Esophagus muscularis mucosa (tissue), 3 donors: ENCODE measurements at regions not wholly inside any gene's neighbourhood (a gene's known extent, or its start where the extent isn't known, plus 50 kb on each side); places are given as distances from the start of the nearest gene placed in this dataset.

ENCODE experiments used
- EP300 ChIP-seq: sonication (generic); formaldehyde crosslinking; IDR thresholded peaks from one replicate; pipeline ENCODE4 v1.6.1; 2017; ENCODE audit warnings: antibody characterized with exemption
- POLR2AphosphoS5 ChIP-seq, 2 donors: sonication (generic); formaldehyde crosslinking; IDR thresholded peaks; one replicate each; pipeline ENCODE4 v1.6.1; 2017; ENCODE audit warnings: antibody characterized with exemption in 2 of 2

GRCh38 chr22:47976219-47976618 lies 1213.8 kb downstream of the TBC1D22A start:
- TF ChIP-seq POLR2AphosphoS5 (IDR thresholded peaks at IDR 0.05) (no peak), EP300 (no peak)
